SK-N-SH (cell line): ENCODE measurements at regions not wholly inside any gene's neighbourhood (a gene's known extent, or its start where the extent isn't known, plus 50 kb on each side); places are given as distances from the start of the nearest gene placed in this dataset.

ENCODE experiments used
- CTCF ChIA-PET: fragments of 300-600, 350-600 bp; formaldehyde crosslinking; extraction: SDS; loops from one replicate; lab custom pipeline; 2021; lab: Yijun Ruan, JAX
- POLR2A ChIA-PET: fragments of 350-600 bp; sonication (Branson Sonifier 250); formaldehyde crosslinking; extraction: SDS; loops from one replicate; lab custom pipeline; 2020; ENCODE audit warnings: antibody characterized with exemption, inconsistent platforms; lab: Yijun Ruan, JAX
- DNase-seq: peaks from one replicate; pipeline ENCODE4 v3.0.0; 2012
- H2AFZ ChIP-seq: fragments of 200-600 bp; sonication (generic); 2 replicates; pipeline ENCODE4 v1.8.1; 2016; ENCODE audit warnings: antibody characterized with exemption, mild to moderate bottlenecking, low read depth
- H3F3A ChIP-seq: fragments of 200-600 bp; sonication (generic); replicated peaks from 2 replicates; pipeline ENCODE3; 2016; ENCODE audit warnings: antibody characterized with exemption, mild to moderate bottlenecking; ENCODE audit not compliant: insufficient read depth
- H3K27ac ChIP-seq, 2 experiments: fragments of 200-500 bp in 1 of 2; fragments of 200-600 bp in 1 of 2; sonication (Bioruptor generic) in 1 of 2; sonication (generic), shearing (Covaris generic) in 1 of 2; 2 replicates each; pipeline versions ENCODE4 v1.5.1 to v1.6.1; 2014 to 2016; ENCODE audit warnings: low read depth in 2 of 2, inconsistent platforms in 1 of 2, low read length in 1 of 2, mild to moderate bottlenecking in 1 of 2, mixed read lengths in 1 of 2
- H3K27me3 ChIP-seq: fragments of 200-600 bp; sonication (generic), shearing (Covaris generic); 2 replicates; pipeline ENCODE4 v1.6.1; 2016; ENCODE audit warnings: mixed run types; ENCODE audit not compliant: insufficient read depth
- H3K36me3 ChIP-seq, 2 experiments: fragments of 200-500 bp in 1 of 2; fragments of 200-600 bp in 1 of 2; sonication (Bioruptor generic) in 1 of 2; sonication (generic) in 1 of 2; replicated peaks in 1 of 2; 2 replicates each; pipeline versions ENCODE3 to v1.5.1; 2014 to 2016; ENCODE audit warnings: low read length in 1 of 2, mild to moderate bottlenecking in 1 of 2; ENCODE audit not compliant: insufficient read depth in 2 of 2, control insufficient read depth in 1 of 2
- H3K4me1 ChIP-seq, 2 experiments: fragments of 200-500 bp in 1 of 2; fragments of 200-600 bp in 1 of 2; sonication (Bioruptor generic) in 1 of 2; sonication (generic), shearing (Covaris generic) in 1 of 2; 2 replicates each; pipeline versions ENCODE4 v1.5.1 to v1.6.1; 2014 to 2016; ENCODE audit warnings: low read depth in 1 of 2, low read length in 1 of 2, mixed run types in 1 of 2; ENCODE audit not compliant: insufficient read depth in 2 of 2, control insufficient read depth in 1 of 2
- H3K4me2 ChIP-seq: fragments of 200-600 bp; sonication (generic), shearing (Covaris generic); 2 replicates; pipeline ENCODE4 v1.6.1; 2017; ENCODE audit warnings: mixed run types
- H3K4me3 ChIP-seq, 2 experiments: fragments of 200-500 bp in 1 of 2; fragments of 200-600 bp in 1 of 2; sonication (Bioruptor generic) in 1 of 2; sonication (generic), shearing (Covaris generic) in 1 of 2; 2 replicates each; pipeline versions ENCODE4 v1.5.1 to v1.8.1; 2014 to 2016; ENCODE audit warnings: low read depth in 2 of 2, inconsistent platforms in 1 of 2, low read length in 1 of 2, mild to moderate bottlenecking in 1 of 2, mixed read lengths in 1 of 2, moderate library complexity in 1 of 2
- H3K79me2 ChIP-seq: fragments of 200-600 bp; sonication (generic); 2 replicates; pipeline ENCODE4 v1.8.1; 2017; ENCODE audit warnings: mild to moderate bottlenecking; ENCODE audit not compliant: insufficient read depth
- H3K9ac ChIP-seq: fragments of 200-600 bp; sonication (generic); 2 replicates; pipeline ENCODE4 v1.6.1; 2017; ENCODE audit warnings: mixed run types
- H3K9me2 ChIP-seq: fragments of 200-600 bp; sonication (generic); 2 replicates; pipeline ENCODE4 v1.6.1; 2017; ENCODE audit warnings: mixed run types
- H3K9me3 ChIP-seq: fragments of 200-600 bp; sonication (generic); 2 replicates; pipeline ENCODE4 v1.6.1; 2017; ENCODE audit warnings: mixed run types, mild to moderate bottlenecking, moderate library complexity
- H4K20me1 ChIP-seq: fragments of 200-600 bp; sonication (generic); 2 replicates; pipeline ENCODE4 v1.6.1; 2017; ENCODE audit warnings: mild to moderate bottlenecking, mixed run types; ENCODE audit not compliant: insufficient read depth
- ELF1 ChIP-seq: IDR thresholded peaks from 2 replicates; pipeline ENCODE4 v1.4.0; 2012
- EZH2phosphoT487 ChIP-seq: fragments of 200-600 bp; sonication (generic); IDR thresholded peaks from 2 replicates; pipeline ENCODE4 v1.6.1; 2017; ENCODE audit warnings: low read depth, mixed run types, mild to moderate bottlenecking, antibody characterized with exemption, moderate library complexity, borderline replicate concordance
- FOSL2 ChIP-seq: IDR thresholded peaks from 2 replicates; pipeline ENCODE4 v1.4.0; 2012; ENCODE audit warnings: low read depth, mild to moderate bottlenecking, moderate library complexity, borderline replicate concordance
- GATA2 ChIP-seq: sonication (generic); formaldehyde crosslinking; IDR thresholded peaks from 2 replicates; pipeline ENCODE4 v1.5.0; 2020; ENCODE audit warnings: mild to moderate bottlenecking, missing genetic modification reagents
- MEF2A ChIP-seq: IDR thresholded peaks from 2 replicates; pipeline ENCODE4 v1.4.0; 2012; ENCODE audit warnings: low read depth, borderline replicate concordance
- MXI1 ChIP-seq: IDR thresholded peaks from 2 replicates; pipeline ENCODE4 v1.6.1; 2012; ENCODE audit warnings: mild to moderate bottlenecking, low read depth, low read length, improper control_type of control experiment
- NFIC ChIP-seq: IDR thresholded peaks from 2 replicates; pipeline ENCODE4 v1.4.0; 2012; ENCODE audit warnings: borderline replicate concordance
- NRF1 ChIP-seq: IDR thresholded peaks from 2 replicates; pipeline ENCODE4 v1.6.1; 2012; ENCODE audit warnings: low read depth, mild to moderate bottlenecking, low read length
- POLR2AphosphoS5 ChIP-seq: IDR thresholded peaks from 2 replicates; pipeline ENCODE4 v1.6.1; 2012; ENCODE audit warnings: low read depth, low read length
- RAD21 ChIP-seq: IDR thresholded peaks from 2 replicates; pipeline ENCODE4 v1.6.1; 2012; ENCODE audit warnings: mild to moderate bottlenecking, low read length
- RFX5 ChIP-seq: IDR thresholded peaks from 2 replicates; pipeline ENCODE4 v1.6.1; 2012; ENCODE audit warnings: mild to moderate bottlenecking, improper control_type of control experiment, low read length
- SIN3A ChIP-seq: IDR thresholded peaks from 2 replicates; pipeline ENCODE4 v1.6.1; 2012; ENCODE audit warnings: low read depth, mild to moderate bottlenecking, low read length, moderate library complexity, borderline replicate concordance
- TAF1 ChIP-seq: IDR thresholded peaks from 2 replicates; pipeline ENCODE4 v1.6.1; 2012; ENCODE audit warnings: low read depth, mild to moderate bottlenecking, low read length, moderate library complexity, borderline replicate concordance
- TEAD4 ChIP-seq: IDR thresholded peaks from 2 replicates; pipeline ENCODE4 v1.4.0; 2012; ENCODE audit warnings: mild to moderate bottlenecking, borderline replicate concordance; ENCODE audit not compliant: insufficient read depth
- YY1 ChIP-seq: IDR thresholded peaks from 2 replicates; pipeline ENCODE4 v1.4.0; 2012; ENCODE audit warnings: low read depth, mild to moderate bottlenecking
- WGBS: methylation state at CpG from one replicate; pipeline ENCODE4 v1.1.6; 2017; ENCODE audit warnings: low lambda C conversion rate; 5-methylcytosine and 5-hydroxymethylcytosine counted together
- TF ChIP-seq, protein P1 (sequence below): IDR thresholded peaks from 2 replicates; pipeline ENCODE4; 2012
- TF ChIP-seq, protein P2 (sequence below): IDR thresholded peaks from 2 replicates; pipeline ENCODE4 v1.4.0; 2012; ENCODE audit warnings: low read depth
- TF ChIP-seq, protein P3 (sequence below): fragments of 200-600 bp; sonication (generic); IDR thresholded peaks from 2 replicates; pipeline ENCODE4 v1.6.1; 2017; ENCODE audit warnings: antibody characterized with exemption, mild to moderate bottlenecking, moderate library complexity
- TF ChIP-seq, protein P4 (sequence below): fragments of 150-350 bp; IDR thresholded peaks from 2 replicates; pipeline ENCODE4 v1.6.1; 2016; ENCODE audit warnings: mild to moderate bottlenecking, low read depth, low read length

DNA sequence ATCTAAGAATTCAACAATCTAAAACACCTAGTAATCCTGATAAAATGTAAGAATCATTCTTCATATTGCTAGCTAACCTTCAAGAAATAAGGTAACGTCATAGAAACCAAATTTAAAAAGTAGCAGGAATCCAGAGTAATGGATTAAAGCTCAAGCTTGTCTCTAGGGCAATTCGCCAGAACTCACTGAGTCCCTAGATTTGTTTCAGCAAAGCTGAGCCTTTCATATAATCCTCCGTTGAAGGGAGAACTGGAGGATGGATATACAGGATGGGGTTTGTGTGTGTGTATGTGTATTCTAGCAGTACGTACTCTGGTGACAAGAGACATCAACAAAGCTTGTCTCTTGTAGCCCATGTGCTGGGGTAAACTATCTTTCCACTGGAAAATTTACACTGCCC, 2173.5 kb upstream of the AGA start:
- Histone ChIP-seq H3K4me2 (no peak overlapping the region), H3K4me3 (no peak overlapping the region), H3K9ac (no peak overlapping the region), H3K9me2 (no peaks in the 10 kb centered on the region), H3K9me3 (no peaks in the 10 kb centered on the region), H3K27me3 (no peaks in the 10 kb centered on the region), H3K36me3 (no peaks in the 10 kb centered on the region), H3F3A (no peaks in the 10 kb centered on the region), H2AFZ (no peak overlapping the region), H3K4me1 (no peaks in the 10 kb centered on the region; a peak in 1 of 4 replicates), H3K79me2 (no peaks in the 10 kb centered on the region), H3K27ac (no peak overlapping the region), H4K20me1 (no peaks in the 10 kb centered on the region)
- POLR2A ChIA-PET: no interaction called here
- 16% methylated on average over 4 of the region's 4 CpGs for WGBS
- no peak for DNase-seq
- TF ChIP-seq, protein P1, sequence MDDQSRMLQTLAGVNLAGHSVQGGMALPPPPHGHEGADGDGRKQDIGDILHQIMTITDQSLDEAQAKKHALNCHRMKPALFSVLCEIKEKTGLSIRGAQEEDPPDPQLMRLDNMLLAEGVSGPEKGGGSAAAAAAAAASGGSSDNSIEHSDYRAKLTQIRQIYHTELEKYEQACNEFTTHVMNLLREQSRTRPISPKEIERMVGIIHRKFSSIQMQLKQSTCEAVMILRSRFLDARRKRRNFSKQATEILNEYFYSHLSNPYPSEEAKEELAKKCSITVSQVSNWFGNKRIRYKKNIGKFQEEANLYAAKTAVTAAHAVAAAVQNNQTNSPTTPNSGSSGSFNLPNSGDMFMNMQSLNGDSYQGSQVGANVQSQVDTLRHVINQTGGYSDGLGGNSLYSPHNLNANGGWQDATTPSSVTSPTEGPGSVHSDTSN: no peak
- TF ChIP-seq RAD21 (no peak), NRF1 (no peak), FOSL2 (no peak), MXI1 (no peak), POLR2AphosphoS5 (no peak), YY1 (no peak), GATA2 (CRISPR knock-in tag) (no peak), RFX5 (no peak), TEAD4 (no peak), ELF1 (no peak), MEF2A (no peak), EZH2phosphoT487 (no peak), TAF1 (no peak), NFIC (no peak), SIN3A (no peak)
- TF ChIP-seq, protein P2, sequence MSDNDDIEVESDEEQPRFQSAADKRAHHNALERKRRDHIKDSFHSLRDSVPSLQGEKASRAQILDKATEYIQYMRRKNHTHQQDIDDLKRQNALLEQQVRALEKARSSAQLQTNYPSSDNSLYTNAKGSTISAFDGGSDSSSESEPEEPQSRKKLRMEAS: no peak
- TF ChIP-seq, protein P3, sequence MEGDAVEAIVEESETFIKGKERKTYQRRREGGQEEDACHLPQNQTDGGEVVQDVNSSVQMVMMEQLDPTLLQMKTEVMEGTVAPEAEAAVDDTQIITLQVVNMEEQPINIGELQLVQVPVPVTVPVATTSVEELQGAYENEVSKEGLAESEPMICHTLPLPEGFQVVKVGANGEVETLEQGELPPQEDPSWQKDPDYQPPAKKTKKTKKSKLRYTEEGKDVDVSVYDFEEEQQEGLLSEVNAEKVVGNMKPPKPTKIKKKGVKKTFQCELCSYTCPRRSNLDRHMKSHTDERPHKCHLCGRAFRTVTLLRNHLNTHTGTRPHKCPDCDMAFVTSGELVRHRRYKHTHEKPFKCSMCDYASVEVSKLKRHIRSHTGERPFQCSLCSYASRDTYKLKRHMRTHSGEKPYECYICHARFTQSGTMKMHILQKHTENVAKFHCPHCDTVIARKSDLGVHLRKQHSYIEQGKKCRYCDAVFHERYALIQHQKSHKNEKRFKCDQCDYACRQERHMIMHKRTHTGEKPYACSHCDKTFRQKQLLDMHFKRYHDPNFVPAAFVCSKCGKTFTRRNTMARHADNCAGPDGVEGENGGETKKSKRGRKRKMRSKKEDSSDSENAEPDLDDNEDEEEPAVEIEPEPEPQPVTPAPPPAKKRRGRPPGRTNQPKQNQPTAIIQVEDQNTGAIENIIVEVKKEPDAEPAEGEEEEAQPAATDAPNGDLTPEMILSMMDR: no peak
- TF ChIP-seq, protein P4, sequence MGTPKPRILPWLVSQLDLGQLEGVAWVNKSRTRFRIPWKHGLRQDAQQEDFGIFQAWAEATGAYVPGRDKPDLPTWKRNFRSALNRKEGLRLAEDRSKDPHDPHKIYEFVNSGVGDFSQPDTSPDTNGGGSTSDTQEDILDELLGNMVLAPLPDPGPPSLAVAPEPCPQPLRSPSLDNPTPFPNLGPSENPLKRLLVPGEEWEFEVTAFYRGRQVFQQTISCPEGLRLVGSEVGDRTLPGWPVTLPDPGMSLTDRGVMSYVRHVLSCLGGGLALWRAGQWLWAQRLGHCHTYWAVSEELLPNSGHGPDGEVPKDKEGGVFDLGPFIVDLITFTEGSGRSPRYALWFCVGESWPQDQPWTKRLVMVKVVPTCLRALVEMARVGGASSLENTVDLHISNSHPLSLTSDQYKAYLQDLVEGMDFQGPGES: no peak
- CTCF ChIA-PET: no interaction called here
